Fibroblast of lung (primary cell): ENCODE measurements at regions not wholly inside any gene's neighbourhood (a gene's known extent, or its start where the extent isn't known, plus 50 kb on each side); places are given as distances from the start of the nearest gene placed in this dataset.

Source experiments
- CTCF ChIP-seq, 2 donors: IDR thresholded peaks in 1 of 2; conservative IDR thresholded peaks in 1 of 2; 1 replicate in 1 of 2; 2 replicates in 1 of 2; pipeline ENCODE4 v1.5.1; 2011 to 2012; ENCODE audit warnings: low read length in 2 of 2, control low read depth in 1 of 2, inconsistent platforms in 1 of 2, low read depth in 1 of 2, mild to moderate bottlenecking in 1 of 2
- EZH2 ChIP-seq: IDR thresholded peaks from 2 replicates; pipeline ENCODE4 v1.5.1; 2012; ENCODE audit warnings: low read length, control low read depth, mild to moderate bottlenecking; ENCODE audit errors: missing control alignments

- TF ChIP-seq CTCF (conservative IDR thresholded peaks at IDR 0.05 in 1 of 2, IDR thresholded peaks at IDR 0.05 in 1 of 2; ENCODE audit: low read depth in 1 of 2, low read length in 2 of 2) (no peak), EZH2 (no peak)
Measured at GRCh38 chr7:52684388-52684787, 351.0 kb upstream of the POM121L12 start.
